ENCODE measurements at regions not wholly inside any gene's neighbourhood (a gene's known extent, or its start where the extent isn't known, plus 50 kb on each side); places are given as distances from the start of the nearest gene placed in this dataset.
"Not testable (repeated sequence)": the region's sequence is repeated elsewhere in the genome, so short reads cannot be mapped to it uniquely, and the experiment has no call there.

DNA sequence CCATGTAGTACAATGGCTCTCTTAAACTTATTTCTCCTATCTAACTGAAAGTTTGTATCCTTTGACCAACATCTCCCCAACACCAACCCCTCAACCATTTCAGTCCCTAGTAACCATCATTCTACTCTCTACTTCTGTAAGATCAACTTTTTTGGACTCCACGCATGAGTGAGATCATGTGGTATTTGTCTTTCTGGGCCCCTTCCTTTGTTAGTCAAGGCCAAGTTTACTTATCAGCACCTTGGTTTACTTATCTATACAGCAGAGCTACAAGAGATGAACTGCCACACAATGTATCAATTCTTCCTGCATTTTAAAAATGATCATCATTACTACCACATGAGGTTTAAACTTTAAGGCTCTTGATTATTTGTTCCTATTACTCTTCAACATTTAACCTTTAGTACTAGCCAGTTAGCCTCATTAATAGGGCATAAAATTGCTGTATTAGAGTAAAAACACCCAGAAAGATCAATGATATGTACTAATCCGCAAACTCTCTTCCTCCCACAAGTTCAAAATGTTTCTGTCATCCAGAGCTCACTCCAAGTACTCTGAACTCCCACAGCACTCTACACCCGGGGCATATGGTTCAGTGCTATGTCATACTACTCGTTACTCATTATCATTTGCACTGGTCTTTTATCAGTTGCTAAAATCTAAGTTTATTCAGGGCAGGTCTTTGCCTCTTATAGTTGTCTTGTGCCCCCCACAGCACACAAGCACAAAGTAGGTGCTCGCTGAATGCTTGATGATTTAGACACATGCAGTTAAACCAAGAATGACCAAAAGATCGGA, 145.7 kb upstream of the ADAMTS3 start:
- no peak overlapping the region for H3K27ac ChIP-seq
- H3K4me1 ChIP-seq = no peaks in the 10 kb centered on the region
- ATAC-seq (no peak), FAIRE-seq (no peak), DNase-seq (no peak)
- 57 to 60% methylated on average over 6 of the region's 6 CpGs for WGBS, 2 donors
- no peaks in the 10 kb centered on the region for H3K36me3 ChIP-seq
- TF ChIP-seq, protein P1, sequence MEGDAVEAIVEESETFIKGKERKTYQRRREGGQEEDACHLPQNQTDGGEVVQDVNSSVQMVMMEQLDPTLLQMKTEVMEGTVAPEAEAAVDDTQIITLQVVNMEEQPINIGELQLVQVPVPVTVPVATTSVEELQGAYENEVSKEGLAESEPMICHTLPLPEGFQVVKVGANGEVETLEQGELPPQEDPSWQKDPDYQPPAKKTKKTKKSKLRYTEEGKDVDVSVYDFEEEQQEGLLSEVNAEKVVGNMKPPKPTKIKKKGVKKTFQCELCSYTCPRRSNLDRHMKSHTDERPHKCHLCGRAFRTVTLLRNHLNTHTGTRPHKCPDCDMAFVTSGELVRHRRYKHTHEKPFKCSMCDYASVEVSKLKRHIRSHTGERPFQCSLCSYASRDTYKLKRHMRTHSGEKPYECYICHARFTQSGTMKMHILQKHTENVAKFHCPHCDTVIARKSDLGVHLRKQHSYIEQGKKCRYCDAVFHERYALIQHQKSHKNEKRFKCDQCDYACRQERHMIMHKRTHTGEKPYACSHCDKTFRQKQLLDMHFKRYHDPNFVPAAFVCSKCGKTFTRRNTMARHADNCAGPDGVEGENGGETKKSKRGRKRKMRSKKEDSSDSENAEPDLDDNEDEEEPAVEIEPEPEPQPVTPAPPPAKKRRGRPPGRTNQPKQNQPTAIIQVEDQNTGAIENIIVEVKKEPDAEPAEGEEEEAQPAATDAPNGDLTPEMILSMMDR (IDR thresholded peaks at IDR 0.05) = no peak
- H3K4me3 ChIP-seq = no peak overlapping the region
- intact Hi-C loops (cut with DNase I) = no loop called here
- no peaks in the 10 kb centered on the region for H3K9me3 ChIP-seq
- peaks cover 0 to 4% (median 0%) of the 10 kb centered on the region in 4 donors for H3K27me3 ChIP-seq

DNA sequence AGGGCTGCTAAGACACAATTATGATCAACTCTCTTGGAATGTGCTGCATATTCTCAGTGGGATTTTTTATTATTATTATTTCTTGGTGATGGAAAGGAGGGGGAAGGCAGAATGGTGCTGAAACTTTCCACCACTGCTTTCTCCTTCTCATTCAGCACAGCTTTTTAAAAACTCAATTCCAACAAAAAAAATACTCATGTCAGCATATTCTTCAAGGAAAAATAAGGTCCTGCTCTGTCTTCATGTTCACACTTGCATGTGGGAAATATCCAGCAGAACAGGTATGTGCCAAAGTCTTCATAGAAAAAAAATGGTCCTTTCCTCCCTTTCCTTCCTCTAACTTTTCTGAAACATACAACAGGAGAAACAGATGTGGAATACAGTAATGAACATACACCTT, 144.0 kb upstream of the ADAMTS3 start:
- FAIRE-seq (no peak), ATAC-seq (no peak), DNase-seq (no peak)
- no peaks in the 10 kb centered on the region for H3K36me3 ChIP-seq
- H3K27ac ChIP-seq = no peak overlapping the region
- H3K9me3 ChIP-seq = no peaks in the 10 kb centered on the region
- H3K4me3 ChIP-seq = no peak overlapping the region
- TF ChIP-seq, protein P1 (IDR thresholded peaks at IDR 0.05) = no peak
- intact Hi-C loops (cut with DNase I) = no loop called here
- no peaks in the 10 kb centered on the region for H3K4me1 ChIP-seq
- H3K27me3 ChIP-seq = peaks cover 0 to 2% (median 0%) of the 10 kb centered on the region in 4 donors

DNA sequence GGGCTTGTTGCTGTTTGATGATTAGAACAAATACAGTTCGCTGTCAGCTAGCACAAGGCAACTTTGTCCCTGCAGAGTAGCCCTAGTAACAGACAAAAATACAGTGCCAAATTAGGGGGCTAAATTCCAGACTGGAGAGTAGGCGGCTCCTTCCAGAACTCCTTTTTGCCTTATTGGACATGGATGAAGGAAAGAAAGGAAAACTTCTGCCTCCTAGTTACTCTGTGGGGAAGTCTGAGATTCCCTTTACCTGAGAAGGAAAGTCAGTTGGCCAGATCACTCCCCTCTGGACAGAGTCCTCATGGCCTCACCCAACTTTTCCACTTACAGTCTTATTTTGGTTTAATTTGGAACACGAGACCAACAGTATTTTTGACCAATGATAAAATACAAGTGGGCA, 140.5 kb upstream of the ADAMTS3 start:
- no peak for ATAC-seq
- Histone ChIP-seq H3K9me3 (no peaks in the 10 kb centered on the region), H3K4me1 (no peaks in the 10 kb centered on the region), H3K4me3 (no peak overlapping the region), H3K27ac (no peak overlapping the region), H3K36me3 (no peaks in the 10 kb centered on the region), H3K27me3 (no peaks in the 10 kb centered on the region)
- 33 to 51% methylated on average over 3 of the region's 3 CpGs for WGBS, 2 donors
- no peak for DNase-seq
- FAIRE-seq = no peak
- intact Hi-C loops (cut with DNase I) = loop anchor here in 1 of 3 donors (10.0 kb wide), 1 partner anchor 305 kb away; no protein-coding TSS in a partner anchor
- TF ChIP-seq, protein P1 (IDR thresholded peaks at IDR 0.05) = no peak

DNA sequence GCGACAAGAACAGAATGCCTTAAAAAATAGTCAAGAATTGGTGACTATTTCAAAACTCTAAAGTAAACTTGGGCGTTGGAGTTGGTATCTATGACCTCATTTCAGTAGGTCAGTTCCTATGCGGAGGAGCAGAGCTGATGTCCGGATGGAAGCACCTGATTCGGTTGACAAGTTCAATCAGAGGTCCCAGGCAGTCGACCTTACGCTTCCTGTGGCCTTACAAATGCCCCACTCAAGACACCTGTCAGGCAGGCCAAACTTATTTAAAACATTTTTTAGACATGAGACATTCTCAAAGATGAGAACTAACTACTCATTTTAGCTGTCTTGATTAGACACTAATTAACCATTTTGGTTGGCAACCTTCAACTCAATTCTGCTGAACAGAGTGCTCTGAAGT, 137.7 kb upstream of the ADAMTS3 start:
- ATAC-seq (no peak), FAIRE-seq (no peak), DNase-seq (no peak)
- intact Hi-C loops (cut with DNase I) = loop anchor here in 1 of 3 donors (10.0 kb wide), 1 partner anchor 308 kb away; no protein-coding TSS in a partner anchor
- no peak overlapping the region for H3K27ac ChIP-seq
- H3K36me3 ChIP-seq = no peaks in the 10 kb centered on the region
- TF ChIP-seq, protein P1 (IDR thresholded peaks at IDR 0.05) = no peak
- H3K4me3 ChIP-seq = no peak overlapping the region
- H3K9me3 ChIP-seq = no peaks in the 10 kb centered on the region
- WGBS, 2 donors = 70 to 72% methylated on average over 7 of the region's 7 CpGs
- no peaks in the 10 kb centered on the region for H3K4me1 ChIP-seq
- H3K27me3 ChIP-seq = no peaks in the 10 kb centered on the region

DNA sequence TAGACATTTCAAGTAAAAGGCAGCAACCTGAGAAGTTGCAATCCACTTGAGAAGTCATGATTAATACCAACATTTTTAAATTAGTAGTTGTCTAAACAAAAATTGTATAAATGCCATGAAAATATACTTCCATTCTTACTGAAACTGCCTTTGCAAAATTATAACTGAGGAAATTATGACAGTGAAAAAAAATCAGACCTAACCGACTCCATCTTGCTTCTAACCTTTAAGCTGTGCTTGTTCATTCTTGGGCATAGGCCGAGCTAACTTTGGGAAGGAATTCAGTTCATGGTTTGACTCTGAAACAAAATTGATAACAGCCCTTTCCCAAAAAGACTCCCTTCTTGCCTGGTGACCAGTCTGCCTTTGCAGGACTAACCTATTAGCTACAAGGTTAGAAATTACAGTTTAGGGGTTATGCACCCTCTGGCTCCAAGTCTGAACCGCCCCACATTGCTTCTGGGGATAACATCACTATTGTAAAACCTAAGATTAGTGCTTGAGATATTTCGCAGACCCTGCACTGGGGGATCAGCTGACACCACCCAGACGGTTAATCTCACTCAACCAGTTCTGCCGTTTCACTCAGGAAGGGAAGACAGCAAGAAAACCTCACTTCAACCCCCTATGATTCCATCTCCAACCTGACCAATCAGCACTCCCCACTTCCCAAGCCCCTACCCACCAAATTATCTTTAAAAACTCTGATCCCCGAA, 136.1 kb upstream of the ADAMTS3 start:
- not testable (repeated sequence) for H3K4me1 ChIP-seq, H3K9me3 ChIP-seq, H3K27ac ChIP-seq, DNase-seq, H3K27me3 ChIP-seq, ATAC-seq, FAIRE-seq, H3K36me3 ChIP-seq, H3K4me3 ChIP-seq
- 51 to 52% methylated on average over 7 of the region's 7 CpGs for WGBS, 2 donors
- intact Hi-C loops (cut with DNase I) = loop anchor here in 1 of 3 donors (10.0 kb wide), 1 partner anchor 310 kb away; no protein-coding TSS in a partner anchor

Measured in pancreas (tissue), 10 donors.